GM21526 (cell line): ENCODE measurements at regions not wholly inside any gene's neighbourhood (a gene's known extent, or its start where the extent isn't known, plus 50 kb on each side); places are given as distances from the start of the nearest gene placed in this dataset.
A peak's percentile ranks its signal among the peaks of the same experiment; 100 is the strongest.

ENCODE experiments used
- ATAC-seq: cut with Tn5 transposase; IDR thresholded peaks from one replicate; pipeline ENCODE4 v1.9.1; 2021; ENCODE audit warnings: moderate library complexity; ENCODE audit not compliant: unreplicated experiment, low FRiP score

- no peak for ATAC-seq
Observed at GRCh38 chr6:24016857-24017256, 109.2 kb upstream of the NRSN1 start.

- ATAC-seq, result no peak
Observed at GRCh38 chr6:24019393-24019792, 106.6 kb upstream of the NRSN1 start.

- no peak for ATAC-seq
Observed at GRCh38 chr6:24019830-24020229, 106.2 kb upstream of the NRSN1 start.

- no peak for ATAC-seq
Observed at GRCh38 chr6:24026050-24026449, 100.0 kb upstream of the NRSN1 start.

GRCh38 chr6:24031496-24031895 lies 94.5 kb upstream of the NRSN1 start:
- ATAC-seq, result no peak

- ATAC-seq, result no peak
Observed at GRCh38 chr6:24032896-24033688, 92.9 kb upstream of the NRSN1 start.

- no peak for ATAC-seq
Observed at GRCh38 chr6:24043848-24044247, 82.2 kb upstream of the NRSN1 start.

- ATAC-seq, result no peak
Observed at GRCh38 chr6:24051942-24052589, 73.9 kb upstream of the NRSN1 start.

GRCh38 chr6:24052590-24052961 lies 73.4 kb upstream of the NRSN1 start:
- no peak for ATAC-seq

GRCh38 chr6:24053057-24053456 lies 73.0 kb upstream of the NRSN1 start:
- ATAC-seq, result no peak

GRCh38 chr6:24054388-24054787 lies 71.6 kb upstream of the NRSN1 start:
- ATAC-seq, result no peak

- ATAC-seq, result no peak
Observed at GRCh38 chr6:24056567-24056966, 69.4 kb upstream of the NRSN1 start.

GRCh38 chr6:24057030-24057429 lies 69.0 kb upstream of the NRSN1 start:
- no peak for ATAC-seq

GRCh38 chr6:24060982-24061754 lies 64.8 kb upstream of the NRSN1 start:
- peak; percentile 97 for ATAC-seq

- ATAC-seq, result no peak
Observed at GRCh38 chr6:24064106-24064505, 61.9 kb upstream of the NRSN1 start.

GRCh38 chr6:24064832-24065231 lies 61.2 kb upstream of the NRSN1 start:
- ATAC-seq, result no peak

GRCh38 chr6:24069526-24069925 lies 56.5 kb upstream of the NRSN1 start:
- ATAC-seq, result no peak

- ATAC-seq, result no peak
Observed at GRCh38 chr6:24072038-24072746, 53.8 kb upstream of the NRSN1 start.

GRCh38 chr6:24076011-24076410 lies 50.0 kb upstream of the NRSN1 start:
- ATAC-seq, result no peak
